Gastroesophageal sphincter (tissue), 3 donors: ENCODE measurements at regions not wholly inside any gene's neighbourhood (a gene's known extent, or its start where the extent isn't known, plus 50 kb on each side); places are given as distances from the start of the nearest gene placed in this dataset.

Experiments used
- CTCF ChIP-seq, 4 experiments: fragments of 200-600 bp in 2 of 4; fragments of 450-650 bp in 2 of 4; sonication (generic) in 1 of 4; IDR thresholded peaks; one replicate each; pipeline ENCODE4 v1.5.1; 2017 to 2019; ENCODE audit warnings: antibody characterized with exemption in 4 of 4, mild to moderate bottlenecking in 2 of 4, moderate library complexity in 2 of 4
- POLR2A ChIP-seq, 2 donors: fragments of 450-650 bp; IDR thresholded peaks; one replicate each; pipeline ENCODE4 v1.6.1; 2017; ENCODE audit warnings: antibody characterized with exemption in 2 of 2, mild to moderate bottlenecking in 2 of 2, moderate library complexity in 1 of 2
- POLR2AphosphoS5 ChIP-seq: sonication (generic); formaldehyde crosslinking; IDR thresholded peaks from one replicate; pipeline ENCODE4 v1.6.1; 2017; ENCODE audit warnings: antibody characterized with exemption

- TF ChIP-seq POLR2AphosphoS5 (no peak), POLR2A (IDR thresholded peaks at IDR 0.05) (no peak), CTCF (IDR thresholded peaks at IDR 0.05) (no peak)
Observed at GRCh38 chr1:218571491-218571890, 226.4 kb downstream of the TGFB2 start.
